LNCAP (cell line): ENCODE measurements at regions not wholly inside any gene's neighbourhood (a gene's known extent, or its start where the extent isn't known, plus 50 kb on each side); places are given as distances from the start of the nearest gene placed in this dataset.

Source experiments
- CTCF ChIP-seq: fragments of 450-650 bp; IDR thresholded peaks from 2 replicates; pipeline ENCODE4 v1.5.1; 2017; ENCODE audit warnings: mild to moderate bottlenecking

- TF ChIP-seq CTCF = no peak
Observed at GRCh38 chr22:47371263-47372090, 609.0 kb downstream of the TBC1D22A start.

GRCh38 chr22:47370448-47371262 lies 608.2 kb downstream of the TBC1D22A start:
- no peak for TF ChIP-seq CTCF

- TF ChIP-seq CTCF = no peak
Observed at GRCh38 chr22:47369431-47370015, 607.1 kb downstream of the TBC1D22A start.

- no peak for TF ChIP-seq CTCF
Observed at GRCh38 chr22:47369020-47369419, 606.6 kb downstream of the TBC1D22A start.

- TF ChIP-seq CTCF = no peak
Observed at GRCh38 chr22:47367993-47368945, 605.8 kb downstream of the TBC1D22A start.

GRCh38 chr22:47367107-47367690 lies 604.7 kb downstream of the TBC1D22A start:
- TF ChIP-seq CTCF = no peak
